Pons (tissue), 1 donor: ENCODE measurements at regions not wholly inside any gene's neighbourhood (a gene's known extent, or its start where the extent isn't known, plus 50 kb on each side); places are given as distances from the start of the nearest gene placed in this dataset.

Experiments
- DNase-seq: peaks from one replicate; pipeline ENCODE4 v3.0.0-alpha.2; 2016; ENCODE audit warnings: low spot score

DNA sequence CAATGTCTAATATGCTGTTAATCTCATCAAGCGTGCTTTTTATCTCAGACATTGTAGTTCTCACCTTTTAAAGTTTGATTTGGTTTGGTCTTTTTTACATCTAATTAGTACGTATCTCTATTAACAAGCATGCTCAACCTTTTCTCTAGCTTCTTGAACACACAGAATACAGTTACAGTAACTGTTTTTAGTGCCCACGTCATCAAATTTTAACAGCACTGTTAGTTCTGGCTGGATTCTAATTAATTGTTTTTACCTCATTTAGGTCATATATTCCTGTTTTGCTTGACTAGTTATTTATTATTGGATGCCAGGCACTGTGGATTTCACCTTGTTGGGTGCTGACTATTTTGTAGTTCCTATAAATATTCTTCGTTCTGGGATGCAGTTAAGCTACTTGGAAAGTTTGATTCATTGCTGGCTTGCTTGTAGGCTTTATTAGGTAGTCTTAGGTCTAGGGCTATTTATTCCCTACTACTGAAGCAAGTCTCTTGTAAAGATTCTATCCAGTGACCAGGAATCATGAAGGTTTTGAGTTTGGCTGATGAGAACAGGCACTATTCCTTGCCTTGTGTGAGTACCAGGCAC lies 263.0 kb downstream of the ETAA1 start:
- DNase-seq = no peak

DNA sequence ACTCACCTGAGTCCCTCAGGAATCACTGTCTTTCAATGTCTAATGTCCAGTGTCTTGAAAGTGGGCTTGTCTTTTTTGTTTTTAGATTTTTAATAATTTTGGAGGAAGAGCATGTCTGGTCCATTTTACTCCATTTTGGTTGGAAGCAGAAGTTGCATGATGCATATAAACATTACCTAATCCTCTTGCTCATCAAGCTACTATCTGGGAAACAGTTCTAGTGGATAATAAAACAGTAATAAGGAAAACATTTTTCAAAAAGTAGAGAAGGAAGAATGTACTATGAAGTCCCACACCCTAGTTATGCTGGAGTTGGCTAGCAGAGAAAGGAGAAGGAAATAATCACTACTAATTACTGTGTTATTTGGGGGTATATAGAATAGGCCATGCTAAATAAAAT lies 263.7 kb downstream of the ETAA1 start:
- no peak for DNase-seq

DNA sequence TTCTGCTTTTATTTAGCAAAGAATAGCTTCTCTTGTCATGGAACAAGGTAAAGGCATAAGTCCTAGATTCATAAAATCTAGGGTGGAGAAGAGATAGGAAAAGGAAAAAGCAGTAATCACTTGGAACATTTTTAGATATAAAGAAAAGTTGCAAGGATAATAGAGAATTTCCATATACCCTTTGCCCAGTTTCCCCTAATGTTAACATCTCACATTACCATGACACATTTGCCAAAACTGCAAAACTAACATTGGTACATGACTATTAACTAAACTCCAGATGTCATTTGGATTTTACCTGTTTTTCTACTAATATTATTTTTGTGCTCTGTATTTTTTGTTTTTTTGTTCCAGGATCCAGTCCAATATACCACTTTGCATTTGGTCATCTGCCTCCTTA lies 265.1 kb downstream of the ETAA1 start:
- no peak for DNase-seq

DNA sequence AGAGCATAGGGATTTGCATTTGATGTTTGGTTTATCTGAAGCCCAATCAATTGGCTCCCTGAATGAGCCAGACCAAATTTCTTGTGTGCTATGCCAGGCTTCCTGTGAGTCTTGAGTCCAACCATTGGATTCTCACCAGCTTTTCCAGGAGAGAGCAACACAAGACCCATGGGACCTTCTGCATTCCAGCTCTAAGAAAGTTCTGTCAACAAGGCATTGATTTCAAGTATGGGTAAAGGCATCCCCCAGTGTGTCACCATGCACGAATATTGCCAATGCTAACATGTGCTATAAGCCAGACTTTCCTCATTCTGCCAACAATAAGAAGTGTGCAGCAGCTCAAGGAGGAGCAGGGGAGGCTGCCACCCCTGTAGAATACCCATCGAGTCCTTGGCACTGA lies 266.6 kb downstream of the ETAA1 start:
- no peak for DNase-seq

DNA sequence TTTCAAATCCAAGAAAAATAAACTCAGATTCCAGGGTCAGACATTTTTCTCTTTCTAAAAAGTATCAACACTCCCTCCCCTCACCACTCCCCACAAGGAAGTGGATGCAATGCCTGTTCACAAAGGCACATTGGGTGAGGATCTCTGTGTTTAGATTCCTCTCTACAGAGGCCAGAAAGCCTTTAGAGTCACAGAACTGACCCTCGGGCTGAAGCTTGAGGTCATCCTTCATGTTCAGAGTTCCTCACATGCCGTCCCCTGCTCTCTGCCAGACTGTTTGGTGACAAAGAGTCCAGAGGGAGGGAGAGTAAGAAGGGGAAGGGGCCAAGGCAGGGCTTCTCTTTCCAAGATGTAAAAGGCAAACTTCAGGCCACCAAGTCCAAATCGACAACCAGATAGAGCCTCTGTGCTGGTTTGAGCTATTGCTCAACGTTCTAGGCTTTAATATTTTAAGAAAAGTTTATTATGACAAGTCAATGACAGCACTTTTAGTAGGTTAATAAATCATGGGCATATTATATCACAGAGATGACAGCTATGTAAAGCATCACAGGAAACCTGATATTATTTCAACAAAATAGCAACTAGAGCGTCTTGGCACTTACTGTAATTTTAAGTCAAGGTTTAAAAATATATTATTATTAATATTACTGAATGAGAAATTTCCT lies 269.4 kb downstream of the ETAA1 start:
- DNase-seq = no peak

DNA sequence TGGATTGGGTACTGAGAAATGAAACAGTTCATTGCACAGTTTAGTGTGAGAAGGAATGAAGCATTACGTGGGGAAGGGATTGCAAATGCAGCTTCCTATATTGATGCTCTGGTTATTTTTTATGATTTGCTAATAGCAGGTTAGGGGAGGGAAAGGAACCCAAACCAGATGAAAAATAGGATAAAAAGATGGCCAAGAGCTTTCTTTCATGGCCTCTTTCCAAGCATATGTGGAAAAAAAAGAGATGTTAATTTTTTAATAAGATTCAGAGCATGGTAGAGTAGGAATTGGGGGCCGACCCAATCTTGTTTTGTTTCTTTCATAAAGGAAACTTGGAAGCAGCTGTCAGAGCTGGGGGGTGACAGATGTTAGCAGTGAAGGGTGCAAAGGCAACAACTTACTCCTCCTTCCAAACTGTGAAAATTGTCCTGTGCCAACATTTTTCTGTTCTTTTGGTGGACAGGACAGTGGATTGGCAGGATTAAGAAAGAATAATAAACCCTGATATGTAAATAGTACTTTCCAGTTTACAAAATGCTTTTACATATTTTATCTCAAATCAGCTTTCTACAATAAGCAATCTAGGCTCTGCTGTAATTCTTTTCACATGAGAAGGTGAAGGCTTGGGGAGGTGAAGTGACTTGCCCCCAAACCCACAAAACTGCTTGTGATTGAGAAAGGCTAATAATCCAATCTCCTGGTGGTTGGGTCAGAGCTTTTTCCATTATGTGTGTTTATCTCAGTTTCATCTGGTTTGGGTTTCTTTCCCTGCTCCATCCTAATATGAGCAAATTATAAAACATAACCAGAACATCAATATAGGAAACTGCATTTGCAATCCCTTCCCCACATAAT lies 270.1 kb downstream of the ETAA1 start:
- no peak for DNase-seq

DNA sequence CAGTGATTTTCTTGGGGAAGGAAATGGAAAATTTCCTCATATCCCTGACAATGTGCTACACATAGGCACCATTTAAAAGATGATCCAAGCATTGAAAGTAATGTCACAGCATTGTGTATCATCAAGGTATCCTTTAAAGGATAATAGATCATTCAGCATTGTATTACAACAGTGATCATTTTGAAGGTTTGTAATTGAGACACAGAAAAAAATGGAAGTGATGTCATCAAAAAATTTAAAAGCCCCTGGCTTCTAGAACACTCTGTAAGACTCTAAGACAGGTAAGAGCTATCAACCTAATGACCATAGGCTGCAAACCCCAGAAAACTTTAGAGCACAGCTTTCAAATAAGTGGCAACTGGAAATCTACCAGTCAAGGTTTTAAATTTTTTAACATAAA lies 271.4 kb downstream of the ETAA1 start:
- no peak for DNase-seq

DNA sequence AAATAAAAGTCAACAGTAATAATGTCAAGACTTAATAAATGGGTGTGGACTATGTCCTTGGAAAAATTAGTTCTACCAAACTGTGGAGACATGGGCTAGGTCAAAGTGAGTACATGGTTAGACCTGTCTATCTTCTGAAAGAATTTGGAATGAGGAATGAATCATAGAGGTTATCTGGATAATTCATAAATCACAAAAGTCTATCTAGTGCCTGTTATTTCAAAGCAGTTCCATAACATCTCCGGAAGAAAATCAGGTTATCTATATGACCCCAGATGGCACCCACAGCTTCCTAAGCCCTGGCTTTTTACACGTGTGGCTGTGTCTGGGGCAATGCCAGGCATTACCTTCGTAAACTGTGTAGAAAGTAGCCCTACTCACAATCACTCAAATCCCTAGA lies 272.0 kb downstream of the ETAA1 start:
- DNase-seq = no peak

DNA sequence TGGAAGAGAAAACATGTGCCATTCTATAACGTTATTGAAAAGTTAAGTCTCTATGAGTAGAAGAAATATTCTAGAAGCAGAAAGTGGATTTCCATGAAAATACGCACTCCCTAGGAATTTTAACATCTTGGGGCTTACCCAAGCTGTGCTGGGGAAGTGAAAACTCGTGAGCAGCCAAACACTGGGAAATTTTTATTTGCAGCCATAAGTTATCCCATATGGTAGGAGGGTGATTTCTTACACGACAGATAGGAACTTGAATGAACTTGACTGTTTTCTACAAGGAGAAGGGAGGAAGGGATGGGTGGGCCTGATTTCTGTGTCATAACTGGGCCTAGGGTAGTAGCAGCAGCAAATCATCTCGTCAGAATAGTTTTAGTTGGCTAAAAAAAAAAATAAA lies 272.6 kb downstream of the ETAA1 start:
- DNase-seq = no peak

DNA sequence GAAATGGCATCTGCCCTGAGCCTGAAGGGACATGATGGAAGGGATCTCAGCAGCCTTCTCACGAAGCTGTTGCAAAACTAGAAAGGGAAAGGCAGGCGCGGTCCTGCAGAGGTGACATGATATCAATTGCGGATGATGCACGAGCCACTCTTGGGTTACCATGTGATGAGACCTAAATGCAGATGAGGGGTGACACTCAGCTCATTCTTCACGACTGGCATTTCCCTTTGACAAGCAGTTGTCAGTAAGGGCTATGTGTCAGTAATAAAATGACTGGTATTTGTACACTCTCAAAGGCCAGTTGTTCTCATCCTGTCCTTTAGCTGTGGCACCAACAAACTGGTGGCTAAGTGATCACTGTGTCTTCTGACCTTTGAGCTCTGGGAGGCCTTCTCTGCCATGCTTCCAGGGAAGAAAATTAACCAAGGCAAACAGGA lies 273.6 kb downstream of the ETAA1 start:
- no peak for DNase-seq

DNA sequence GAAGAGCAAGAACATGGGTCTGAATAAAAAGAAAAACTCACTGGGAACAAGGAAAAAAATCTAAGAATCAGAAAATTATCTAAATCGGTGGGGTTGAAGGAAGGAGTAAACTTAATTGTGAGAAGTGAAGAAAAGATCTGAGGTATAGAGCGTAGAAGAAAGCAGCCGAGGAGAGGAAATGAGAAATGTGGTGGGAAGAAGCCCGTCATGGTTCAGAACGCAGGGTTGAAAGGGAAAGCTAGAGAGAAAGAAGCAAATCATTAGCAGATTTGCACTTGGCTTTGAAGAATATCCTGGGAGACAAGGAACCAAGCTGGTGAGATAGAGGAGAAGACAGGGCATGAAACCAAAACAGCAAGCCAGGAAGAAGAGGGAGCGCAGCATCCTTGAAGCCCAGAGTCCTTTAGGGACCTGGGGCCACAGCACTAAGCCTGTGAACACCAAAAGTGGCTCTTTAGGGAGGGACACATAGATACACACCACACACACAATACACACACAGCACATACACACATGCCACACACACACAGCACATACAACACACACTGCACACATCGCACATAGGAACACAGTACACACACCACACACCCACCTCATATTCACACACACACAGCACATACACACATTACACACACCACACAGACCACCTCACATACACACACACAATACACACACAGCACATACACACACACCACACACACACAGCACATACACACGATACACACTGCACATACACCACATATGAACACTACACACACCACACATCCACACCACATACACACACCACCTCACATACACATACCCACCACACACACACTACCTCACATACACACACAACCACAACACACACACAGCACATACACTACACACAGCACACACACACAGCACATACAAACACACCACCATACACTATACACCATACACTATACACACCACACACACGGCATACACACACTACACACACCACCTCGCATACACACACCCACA lies 274.6 kb downstream of the ETAA1 start:
- DNase-seq = no peak

DNA sequence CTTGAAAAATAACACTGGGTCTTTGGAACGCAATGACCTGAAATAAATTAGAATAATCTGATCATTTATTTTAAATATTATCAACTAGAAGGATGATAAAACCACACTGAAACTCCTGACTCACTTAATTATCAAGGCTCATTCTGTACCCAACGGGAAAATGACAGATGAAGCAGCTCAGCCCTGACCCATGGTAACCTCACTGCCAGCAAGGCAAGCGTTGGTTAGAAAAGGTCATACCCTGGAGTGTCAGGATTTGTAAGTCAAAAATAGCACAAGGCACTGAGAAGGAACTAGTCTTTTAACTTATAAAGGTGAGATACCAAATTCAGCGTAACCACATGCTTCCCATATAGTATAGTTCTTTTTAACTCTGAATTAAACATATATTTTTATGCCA lies 277.5 kb downstream of the ETAA1 start:
- DNase-seq = no peak

DNA sequence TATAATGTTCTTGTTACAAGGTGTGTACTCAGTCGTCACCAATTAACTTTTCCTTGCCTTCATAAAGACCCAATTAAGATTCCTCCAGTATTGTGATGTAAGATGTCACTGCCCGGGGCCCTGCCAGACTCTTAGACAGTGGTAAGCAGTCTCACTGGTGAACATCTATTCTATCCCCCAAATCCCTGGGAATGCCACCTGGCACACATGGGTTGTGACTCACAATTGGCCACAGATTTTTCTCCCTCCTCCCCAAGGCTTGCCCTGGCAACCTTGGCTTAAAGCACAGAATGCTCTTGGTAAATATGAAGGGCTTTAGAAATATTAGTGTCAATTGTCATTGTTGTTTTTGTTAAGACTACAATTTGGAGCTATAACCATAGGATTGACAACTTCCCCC lies 287.9 kb downstream of the ETAA1 start:
- DNase-seq = no peak

DNA sequence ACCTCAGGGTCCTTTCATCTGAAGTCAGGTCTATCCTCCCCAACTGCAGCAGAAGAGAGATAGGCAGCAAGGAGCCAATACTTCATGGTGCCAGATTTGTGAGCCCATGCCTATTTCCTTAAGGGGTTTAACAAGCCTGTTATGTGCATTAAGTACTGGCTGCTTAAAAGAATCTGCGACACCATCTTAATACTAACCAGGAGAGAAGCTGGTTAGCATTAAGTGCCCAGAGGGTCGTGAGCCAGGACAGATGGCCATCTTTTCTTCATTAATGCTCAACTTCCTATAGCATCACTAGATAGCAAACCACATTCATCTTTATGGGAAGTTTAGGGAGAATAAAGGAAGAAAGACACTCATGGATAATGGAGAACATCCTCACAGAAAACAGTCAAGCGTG lies 289.1 kb downstream of the ETAA1 start:
- no peak for DNase-seq

DNA sequence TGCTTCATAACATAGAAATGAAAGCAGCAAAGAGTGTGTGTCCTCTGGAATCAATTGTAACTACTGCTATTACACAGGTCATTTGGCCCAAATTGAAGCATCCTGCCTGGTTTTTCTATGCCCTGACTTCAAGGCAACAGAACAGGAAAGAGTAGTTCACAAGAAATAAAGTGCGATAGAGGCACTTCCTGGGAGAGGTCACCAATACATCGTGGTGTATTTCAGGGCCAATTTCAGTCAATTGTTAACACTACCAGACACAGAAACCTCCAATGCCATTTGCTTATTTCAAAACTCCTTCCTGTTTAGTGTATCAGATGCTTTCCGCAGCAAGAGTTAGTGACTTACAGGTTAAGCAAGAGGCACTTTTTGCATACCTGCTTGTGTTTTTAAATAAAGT lies 292.1 kb downstream of the ETAA1 start:
- no peak for DNase-seq

DNA sequence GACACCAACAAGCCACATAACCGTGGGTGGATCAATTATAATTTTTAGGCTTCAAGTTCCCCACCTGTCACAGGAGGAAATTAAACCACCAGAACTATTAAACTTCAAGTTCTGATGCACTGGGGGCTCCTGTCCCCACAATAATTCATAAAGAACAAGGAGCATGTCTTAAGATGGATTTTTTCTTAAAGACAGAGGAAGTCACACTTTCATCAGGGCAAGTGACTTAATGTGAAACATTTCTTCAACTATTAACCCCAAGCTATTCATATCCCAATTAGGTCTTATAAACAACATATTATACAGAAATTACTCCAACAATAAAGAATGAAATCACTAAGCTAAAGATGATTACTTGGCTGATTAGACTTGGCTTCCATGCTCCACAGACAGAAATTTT lies 292.5 kb downstream of the ETAA1 start:
- DNase-seq = no peak

DNA sequence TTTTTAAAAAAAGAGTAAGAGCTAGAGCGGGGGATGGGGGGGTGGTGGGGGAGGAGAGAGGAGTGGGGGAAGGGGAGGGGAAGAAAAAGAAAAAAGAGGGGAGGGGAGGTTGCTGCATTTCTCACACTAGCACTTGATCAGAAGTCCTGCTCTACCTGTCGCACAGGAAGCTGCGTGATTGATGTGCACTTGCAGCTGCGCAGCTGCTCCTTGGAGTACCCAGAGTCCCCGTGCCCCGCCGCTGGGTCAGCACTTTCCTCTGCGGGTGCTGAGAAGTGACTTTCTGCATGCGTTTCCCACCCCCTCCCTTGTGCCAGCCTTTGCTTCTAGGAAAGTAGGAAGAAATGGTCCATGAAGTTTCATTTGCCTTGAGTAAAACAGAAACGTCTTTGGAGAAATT lies 297.3 kb downstream of the ETAA1 start:
- peak; percentile 15 for DNase-seq

DNA sequence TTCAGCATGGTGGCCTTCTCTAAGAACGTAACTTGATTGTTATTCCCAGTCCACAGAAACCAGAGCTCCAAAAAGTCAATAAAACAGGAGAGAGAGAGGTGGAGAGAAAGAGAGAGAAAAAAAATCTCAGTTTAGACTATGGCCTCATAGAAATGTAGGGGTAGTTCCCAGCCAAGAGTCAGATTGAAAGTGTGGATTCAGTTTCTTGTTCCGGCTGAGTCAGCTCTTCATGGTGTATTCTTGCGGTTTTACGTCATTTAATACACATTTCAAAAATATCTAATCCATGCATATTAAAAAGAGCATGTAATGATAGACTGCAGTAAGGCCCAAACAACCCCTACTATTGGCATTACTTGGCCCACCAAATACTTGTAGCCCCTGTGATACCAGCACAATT lies 303.9 kb downstream of the ETAA1 start:
- no peak for DNase-seq

DNA sequence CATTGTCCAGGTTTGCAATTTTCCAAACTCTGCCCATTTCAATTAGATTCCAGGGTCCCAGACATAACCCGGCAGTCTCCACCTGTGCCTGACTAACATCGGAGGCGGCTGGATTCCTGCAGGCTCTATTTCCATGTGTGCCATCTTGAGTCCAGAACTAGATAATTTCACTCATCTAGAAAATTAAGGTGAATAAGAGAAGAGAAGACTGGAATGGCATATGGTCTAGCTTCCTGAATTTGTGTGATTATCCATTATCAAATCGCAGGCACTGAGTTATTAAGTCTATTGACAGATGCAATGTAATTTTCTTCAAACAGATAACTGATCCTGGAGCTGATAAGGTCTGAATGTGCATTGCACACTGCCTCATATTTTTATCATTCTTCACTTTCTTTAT lies 305.2 kb downstream of the ETAA1 start:
- no peak for DNase-seq

DNA sequence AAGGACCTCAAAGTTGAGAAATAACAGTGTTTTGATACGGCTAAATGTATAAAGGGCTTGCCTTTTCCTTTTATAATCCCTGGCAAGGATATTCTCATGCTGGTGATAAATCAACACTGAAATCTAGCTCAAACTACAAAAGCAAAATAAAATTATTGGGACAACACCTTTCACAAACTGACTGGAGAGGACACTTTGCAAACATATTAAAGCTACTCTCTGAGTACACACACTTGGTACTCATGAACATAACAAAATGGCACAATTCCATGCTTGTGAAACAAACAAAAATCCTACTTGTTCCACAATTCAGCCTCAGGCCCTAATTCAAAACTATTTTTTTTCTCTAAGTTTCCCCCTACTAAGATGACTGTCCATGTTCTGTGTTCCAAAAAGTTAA lies 305.8 kb downstream of the ETAA1 start:
- no peak for DNase-seq

DNA sequence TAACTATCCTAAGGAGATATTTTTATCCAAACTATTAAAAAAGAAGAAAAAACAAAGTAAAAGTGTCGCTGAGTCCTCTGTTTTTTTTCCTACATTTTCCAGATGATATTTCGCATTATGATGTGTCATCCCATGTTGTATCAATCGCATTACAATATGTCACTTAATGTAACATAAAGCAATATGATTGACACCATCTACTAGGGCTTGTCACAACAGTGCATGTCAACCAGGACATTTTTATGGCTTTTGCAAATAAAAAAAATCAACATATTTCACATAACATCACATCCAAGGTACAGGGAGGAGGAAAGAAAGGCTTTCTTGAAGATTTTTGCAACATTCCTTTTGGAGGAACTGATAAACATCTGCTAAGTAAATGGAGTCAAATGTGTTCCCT lies 308.9 kb downstream of the ETAA1 start:
- no peak for DNase-seq

DNA sequence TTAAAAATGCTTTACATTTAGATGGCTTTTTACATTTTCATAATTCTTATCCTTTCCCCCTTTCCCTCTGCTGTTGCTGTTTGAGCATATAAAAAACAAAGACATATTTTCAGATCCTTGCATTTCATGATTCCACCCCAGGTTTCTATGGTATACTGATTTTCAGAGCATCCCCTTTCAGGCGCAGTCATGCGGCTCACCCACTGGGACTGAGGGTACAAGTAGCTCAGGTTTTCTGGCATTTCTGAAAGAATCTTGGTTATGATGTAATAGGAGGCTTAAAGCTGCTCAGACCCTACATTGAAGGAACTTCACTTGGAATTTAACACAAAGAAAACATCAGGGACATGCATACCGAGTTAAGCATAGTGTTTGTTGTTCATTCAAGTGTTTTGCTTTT lies 310.8 kb downstream of the ETAA1 start:
- DNase-seq = no peak
